ENCODE measurements at regions not wholly inside any gene's neighbourhood (a gene's known extent, or its start where the extent isn't known, plus 50 kb on each side); places are given as distances from the start of the nearest gene placed in this dataset.
"Not testable (repeated sequence)": the region's sequence is repeated elsewhere in the genome, so short reads cannot be mapped to it uniquely, and the experiment has no call there.

DNA sequence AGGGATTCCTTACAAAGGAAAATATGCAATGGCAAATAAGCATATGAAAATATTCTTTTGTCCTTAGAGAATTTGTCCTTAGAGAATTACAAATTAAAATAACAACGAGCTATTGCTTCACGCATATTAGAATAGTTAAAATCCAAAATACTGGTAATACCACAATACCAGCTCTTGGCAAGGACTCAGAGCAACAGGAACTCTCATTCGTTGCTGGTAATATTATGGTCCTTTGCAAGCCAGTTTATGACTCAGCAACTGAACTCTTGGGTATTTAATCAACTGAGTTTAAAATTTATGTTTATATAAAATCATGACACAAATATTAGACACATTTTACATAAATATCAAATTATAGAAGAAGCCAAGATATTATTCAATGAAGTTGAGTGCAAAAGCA, 1730.4 kb downstream of the SI start:
- DNase-seq, result no peak

DNA sequence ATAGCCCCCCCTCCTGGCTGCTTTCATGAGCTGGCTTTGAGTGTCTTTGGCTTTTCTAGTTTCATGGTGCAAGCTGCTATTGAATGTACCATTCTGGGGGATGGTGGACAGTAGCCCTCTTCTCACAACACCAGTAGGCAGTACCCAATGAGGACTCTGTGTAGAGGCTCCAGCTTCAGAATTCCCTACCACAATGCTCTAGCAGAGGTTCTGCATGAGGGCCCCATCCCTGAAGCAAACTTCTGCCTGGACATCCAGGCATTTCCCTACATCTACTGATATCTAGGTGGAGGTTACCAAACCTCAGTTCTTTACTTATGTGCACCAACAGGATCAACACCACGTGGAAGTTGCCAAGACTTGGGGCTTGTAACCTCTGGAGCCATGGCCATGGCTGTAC, 1742.9 kb downstream of the SI start:
- DNase-seq, result no peak

DNA sequence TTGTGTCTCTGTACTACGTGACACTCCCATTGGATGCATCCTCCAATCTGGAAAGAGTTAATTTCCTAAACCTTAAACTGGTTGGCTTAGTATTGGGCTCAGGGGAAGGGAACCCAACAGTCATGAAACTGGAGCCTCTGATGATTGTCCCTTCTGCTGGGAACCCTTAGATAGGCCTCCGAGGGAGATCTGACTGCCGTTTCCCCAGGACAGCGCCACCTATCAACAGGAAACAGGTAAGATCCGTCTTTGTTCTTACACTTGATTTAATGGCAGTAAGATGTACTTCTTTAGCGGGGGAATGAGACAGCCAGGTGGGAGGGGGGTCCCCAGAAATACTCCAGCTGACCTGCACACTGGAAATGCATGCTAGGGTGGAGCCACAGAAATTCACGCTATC, 1749.6 kb downstream of the SI start:
- DNase-seq, result no peak

DNA sequence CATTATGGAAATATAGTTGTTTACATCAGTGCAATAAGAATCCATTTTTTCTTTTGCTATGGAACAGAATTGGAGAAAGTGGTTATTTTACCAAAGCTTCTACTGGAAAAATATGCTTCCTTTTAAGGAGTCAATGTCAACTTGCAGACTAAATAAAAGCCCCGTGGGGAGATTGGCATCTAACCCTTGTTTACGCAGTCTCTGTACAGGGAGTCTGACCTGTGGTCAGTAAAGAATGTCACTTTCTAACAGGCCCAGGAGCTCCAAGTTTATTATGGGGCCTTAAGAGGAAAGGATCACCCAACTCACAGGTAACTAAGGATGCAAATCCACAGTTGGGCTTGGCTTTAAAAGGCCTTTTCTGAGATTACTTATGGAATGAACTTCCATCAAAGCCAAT, 1751.2 kb downstream of the SI start:
- DNase-seq, result no peak

DNA sequence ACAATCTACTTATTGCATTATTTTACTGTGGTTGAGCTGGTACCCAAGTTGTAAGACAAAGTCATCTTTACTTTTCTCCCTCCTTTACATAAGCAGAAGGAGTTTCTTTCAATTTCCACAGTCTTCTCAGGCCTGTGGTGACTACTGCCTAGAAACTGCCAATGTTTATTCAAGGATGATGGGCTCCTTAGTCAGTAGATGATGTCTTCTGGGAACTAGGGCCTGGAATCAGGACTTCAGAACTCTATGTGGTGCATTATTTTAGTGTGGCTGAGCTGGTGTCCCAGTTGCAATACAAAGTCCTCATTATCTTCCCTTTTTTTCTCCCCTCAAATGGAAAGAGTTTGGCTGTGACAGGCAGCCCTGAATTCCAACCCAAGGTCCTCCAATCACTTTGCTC, 1762.5 kb downstream of the SI start:
- no peak for DNase-seq

DNA sequence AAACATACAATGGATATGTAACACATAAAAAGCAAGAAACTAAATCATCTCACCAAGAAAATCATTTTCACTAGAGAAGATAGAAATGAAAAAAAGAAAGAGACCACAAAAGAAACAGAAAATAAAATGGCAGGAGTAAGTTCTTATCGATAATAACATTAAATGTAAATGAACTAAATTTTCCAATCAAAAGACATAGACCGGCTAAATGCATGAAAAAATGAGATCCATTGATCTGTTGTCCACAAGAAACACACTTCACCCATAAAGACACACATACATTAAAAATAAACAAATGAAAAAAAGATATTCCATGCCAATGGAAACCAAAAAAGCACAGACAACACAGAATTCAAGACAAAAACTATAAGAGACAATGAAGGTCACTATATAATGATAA, 1771.9 kb downstream of the SI start:
- DNase-seq, result no peak

DNA sequence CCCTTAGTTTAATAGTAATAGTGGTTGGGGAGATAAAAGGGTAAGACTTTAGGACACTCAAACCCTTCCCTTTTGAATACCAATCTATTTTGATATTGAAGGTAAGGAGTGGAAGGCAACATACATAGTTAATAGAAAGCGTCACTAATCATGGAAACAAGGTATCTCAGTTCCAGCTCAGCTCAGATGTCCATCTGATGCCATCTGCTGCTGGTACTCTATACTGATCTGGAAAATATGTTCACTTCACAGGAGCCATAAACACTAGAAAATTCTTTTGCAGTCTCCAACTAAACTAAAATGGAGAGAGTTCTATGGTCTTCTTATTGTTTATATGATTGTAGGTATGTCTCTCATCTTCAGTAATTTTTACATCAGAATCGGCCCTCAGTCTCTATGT, 1777.1 kb downstream of the OTOL1 start:
- DNase-seq, result no peak

DNA sequence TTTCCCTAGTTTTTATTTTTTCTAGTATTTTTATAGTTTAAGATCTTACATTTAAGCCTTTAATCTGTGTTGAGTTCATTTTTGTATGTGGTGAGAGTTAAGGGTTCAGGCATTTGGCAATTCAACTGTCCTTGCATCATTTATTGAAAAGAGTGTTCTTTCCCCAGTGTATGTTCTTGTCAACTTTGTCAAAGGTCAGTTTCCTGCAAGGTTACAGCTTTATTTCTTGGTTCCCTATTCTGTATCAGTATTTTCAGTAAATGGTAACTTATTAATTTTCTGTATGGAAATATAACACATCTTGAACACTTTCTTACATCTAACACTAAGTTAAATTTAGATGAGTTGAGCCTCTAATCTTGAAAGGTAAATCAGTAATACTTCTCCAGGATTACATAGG, 1770.1 kb downstream of the OTOL1 start:
- no peak for DNase-seq

DNA sequence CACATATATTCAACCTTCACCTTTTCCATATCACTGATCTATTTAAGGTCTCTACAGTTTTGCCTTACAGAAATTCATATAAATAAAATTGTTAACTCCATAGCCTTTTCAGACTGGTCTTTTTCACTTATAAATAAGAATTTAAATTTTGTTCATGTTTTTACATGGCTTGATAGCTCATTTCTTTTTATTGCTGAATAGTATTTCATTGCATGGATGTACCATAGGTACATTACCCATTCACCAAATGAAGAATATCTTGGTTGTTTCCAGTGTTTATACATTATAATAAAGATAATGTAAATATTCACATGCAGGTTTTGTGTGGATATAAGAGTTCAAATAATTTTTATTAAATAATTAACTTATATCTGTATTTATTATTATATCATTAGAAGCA, 1765.0 kb downstream of the OTOL1 start:
- no peak for DNase-seq

DNA sequence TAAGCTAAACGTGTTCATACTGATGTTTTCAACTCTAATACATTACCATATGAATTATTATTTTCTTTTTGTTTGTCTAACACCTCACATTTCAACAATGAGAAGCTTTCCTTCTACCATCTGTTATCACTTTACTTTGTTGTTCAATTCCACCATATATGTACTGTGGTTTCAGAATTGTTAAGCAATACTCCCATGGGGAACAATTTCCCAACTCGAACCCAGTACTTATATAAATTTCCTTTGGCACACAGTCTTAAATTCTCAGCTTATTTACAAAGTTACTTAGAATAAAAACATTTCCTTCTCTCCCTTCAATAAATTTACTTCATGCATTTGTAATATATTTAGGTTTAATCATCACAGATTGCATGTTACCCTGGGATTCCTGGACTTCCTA, 1764.4 kb downstream of the OTOL1 start:
- DNase-seq, result no peak

DNA sequence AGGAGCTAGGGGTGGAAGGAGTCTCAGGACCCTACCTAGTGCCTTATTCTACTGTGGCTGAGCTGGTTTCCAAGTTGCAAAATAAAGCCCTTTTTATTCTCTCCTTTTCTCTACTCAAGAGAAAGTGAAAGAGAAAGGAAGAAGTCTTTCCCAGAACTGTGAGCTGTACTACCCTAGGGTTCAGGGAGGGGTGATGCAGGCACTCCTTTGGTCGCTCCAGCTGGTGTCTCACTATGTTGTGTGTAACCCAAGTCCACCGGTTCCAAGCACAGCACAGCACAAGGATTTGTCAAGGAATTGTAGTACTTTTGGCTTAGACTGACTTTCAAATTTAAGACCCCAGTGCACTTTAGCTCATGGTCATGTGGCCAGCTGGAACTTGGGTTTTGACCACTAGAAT, 1721.7 kb downstream of the OTOL1 start:
- DNase-seq, result no peak

DNA sequence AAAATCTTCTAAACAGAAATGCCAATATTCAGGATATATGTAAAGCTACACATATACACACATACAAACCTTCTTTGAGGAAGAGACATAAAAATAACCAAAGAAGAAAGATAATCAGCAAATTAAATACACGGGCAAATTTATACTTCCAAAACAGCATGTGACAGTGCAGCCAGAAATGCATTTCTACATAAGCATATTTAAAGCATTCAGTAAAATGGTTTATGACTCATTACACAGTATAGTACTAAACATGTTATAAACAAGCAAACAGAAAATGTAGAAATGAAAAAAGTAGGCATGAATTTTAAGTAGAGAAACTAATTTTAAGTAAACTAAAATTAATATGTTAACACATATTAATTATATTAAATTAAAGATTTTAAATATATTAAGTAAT, 1717.2 kb downstream of the OTOL1 start:
- no peak for DNase-seq

DNA sequence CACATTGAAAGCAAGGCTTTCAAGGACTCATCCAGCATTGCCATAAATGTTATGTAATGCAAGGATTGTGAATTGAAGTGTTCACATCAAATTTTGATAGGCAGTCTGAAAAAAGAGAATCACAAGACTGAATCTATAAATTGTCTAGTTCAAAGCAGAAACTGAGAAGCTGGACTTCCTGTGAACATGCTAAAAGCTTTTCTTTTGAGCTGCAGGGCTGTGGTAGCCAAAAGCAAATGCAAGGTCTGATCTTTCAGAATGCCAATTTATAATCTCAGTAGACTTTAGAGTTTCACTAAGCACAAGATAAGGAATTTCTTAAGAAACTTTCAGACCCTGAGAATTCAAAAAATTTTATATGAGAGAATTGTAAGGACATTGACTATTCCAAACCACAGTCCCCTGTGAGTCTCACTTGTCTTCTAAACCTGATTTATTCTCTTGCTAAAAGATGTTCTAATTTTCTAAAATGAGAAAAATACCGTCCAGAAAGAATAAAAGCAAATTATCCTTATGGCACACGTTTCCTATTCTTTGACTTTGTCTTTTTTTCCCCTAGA, 1700.3 kb downstream of the OTOL1 start:
- DNase-seq, result no peak

DNA sequence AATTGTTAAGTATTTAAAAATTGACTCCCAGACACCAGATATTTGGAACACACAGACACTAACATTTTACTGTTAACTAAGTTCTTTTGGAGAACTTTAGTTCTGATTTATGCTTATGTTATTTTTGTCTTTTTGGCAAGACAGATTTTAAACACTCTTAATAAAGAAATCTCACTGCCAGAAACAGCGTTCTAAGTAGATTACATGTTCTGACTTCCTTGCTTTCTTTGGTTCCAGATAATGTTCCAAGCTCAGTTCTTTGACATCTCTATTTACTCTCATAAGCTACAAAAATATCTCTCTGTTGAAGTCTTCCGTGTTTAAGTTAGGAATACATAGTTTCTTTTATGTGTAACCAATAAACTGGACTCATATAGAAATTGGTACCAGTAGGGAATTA, 1699.6 kb downstream of the OTOL1 start:
- DNase-seq, result no peak

DNA sequence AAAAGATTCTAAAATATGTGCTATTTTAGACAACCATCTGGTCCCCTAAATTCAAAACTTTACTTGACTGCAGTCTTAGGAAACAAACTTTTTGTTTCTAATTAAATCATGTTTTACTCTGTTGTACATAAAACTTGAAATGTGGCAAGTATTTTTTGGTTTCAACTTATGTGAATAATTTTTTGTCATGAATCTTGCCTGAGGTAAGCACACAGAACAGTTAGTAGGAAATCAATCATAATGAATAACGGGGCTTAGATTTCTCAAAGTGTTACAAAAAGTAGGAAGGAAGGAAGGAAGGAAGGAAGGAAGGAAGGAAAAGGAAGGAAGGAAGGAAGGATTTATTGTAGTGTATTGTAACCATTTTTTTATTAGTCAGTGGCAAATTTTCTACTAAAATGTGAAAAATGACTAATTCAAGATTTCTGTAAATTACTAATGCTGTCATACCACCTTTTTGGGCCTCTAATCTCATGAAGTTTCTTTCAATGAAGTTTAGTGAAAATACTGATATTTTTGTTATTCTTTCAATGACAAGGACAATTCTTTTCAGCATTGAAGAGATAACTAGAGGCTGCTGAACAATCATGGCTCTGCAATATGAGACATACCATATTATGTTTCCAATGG, 1689.2 kb downstream of the OTOL1 start:
- no peak for DNase-seq

DNA sequence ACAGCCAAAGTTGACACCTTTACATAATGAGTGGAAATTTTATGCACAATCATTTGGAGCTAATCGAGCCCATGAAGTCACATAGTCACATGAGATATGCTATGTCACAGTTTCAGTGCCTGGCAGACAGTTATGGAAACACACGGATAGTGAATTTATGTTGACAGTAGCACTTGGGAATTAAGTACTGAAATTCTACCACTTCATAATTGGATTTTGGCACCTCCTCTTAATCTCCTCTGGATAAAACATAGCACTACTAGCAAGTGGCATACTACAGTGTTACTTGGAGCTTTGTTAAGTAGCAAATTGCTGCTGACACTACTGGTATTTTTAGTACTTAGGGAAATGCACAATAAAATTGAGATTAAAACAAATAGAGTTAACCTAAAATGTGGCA, 1679.4 kb downstream of the OTOL1 start:
- DNase-seq, result no peak

DNA sequence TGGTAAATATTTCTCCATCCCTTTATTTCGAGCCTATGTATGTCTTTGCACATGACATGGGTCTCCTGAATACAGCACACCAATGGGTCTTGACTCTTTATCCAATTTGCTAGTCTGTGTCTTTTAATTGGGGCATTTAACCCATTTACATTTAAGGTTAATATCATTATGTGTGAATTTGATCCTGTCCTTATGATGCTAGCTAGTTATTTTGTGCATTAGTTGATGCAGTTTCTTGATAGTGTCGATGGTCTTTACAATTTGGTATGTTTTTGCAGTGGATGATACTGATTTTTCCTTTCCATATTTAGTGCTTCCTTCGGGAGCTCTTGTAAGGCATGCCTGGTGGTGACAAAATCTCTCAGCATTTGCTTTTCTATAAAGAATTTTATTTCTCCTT, 1675.9 kb downstream of the OTOL1 start:
- DNase-seq, result not testable (repeated sequence)

DNA sequence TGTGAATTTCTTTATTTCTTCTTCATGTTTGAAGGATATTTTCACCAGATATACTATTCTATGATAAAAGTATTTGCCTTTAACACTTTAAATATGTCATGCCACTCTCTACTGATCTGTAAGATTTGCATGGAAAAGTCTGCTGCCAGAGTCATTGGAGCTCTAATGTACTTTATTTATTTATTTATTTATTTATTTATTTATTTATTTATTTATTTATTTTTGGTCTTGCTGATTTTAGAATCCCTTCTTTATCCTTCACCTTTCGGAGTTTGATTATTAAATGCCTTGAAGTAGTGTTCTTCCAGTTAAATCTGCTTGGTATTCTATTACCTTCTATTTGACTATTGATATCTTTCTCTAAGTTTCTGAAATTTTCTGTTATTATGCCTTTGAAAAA, 1669.6 kb downstream of the OTOL1 start:
- no peak for DNase-seq

DNA sequence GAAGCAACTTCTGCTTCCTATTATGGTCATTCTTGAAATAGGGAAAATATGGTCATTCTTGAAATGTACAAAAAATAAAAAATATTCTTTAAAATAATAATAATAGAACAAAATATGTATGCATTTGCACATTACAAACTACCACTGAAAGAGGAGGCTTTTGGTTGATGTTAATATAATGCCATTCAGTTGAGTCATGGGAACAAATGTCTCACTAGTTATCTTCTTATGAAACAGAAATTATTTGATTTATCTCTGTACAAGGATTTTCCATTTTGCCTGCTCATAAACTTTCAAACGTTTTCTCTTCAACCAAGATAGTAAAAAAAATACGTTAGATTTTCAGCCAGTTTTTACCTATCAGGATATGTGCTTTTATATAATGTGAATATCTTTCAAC, 1662.7 kb downstream of the OTOL1 start:
- DNase-seq, result no peak

DNA sequence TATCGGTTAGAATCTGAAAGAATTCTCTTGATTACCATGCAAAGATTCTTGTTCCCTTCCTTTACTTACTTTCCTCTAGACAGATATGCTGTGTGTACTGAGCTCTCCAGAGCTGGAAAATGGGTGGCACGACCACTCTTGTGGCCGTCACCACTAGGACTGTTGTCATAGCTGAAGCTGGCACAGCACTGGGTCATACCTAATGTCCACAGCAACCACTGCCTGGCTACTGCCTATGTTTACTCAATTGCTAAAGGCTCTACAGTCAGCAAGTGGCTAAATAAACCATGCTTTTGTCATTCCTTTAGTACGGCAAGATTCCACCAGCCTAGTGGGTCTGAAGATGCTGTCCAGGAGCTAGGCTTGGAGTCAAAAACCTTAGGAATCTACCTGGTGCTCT, 1643.0 kb downstream of the OTOL1 start:
- no peak for DNase-seq

DNA sequence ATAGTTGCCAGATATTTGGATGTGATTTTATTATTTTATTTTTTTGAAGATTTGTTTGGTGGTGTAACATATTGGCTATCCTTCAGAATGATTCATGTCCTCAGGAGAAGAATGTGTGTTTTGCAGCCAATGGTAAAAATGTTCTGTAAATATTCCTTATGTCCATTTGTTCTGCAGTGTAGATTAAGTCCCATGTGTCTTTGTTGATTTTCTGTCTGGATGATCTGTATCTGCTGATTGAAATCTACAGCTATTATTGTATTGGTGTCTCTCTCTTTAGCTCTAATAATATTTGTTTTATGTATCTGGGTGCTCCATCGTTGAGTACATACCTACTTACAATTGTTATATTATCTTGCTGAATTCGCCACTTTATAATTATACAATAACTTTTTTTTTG, 1641.7 kb downstream of the OTOL1 start:
- no peak for DNase-seq

DNA sequence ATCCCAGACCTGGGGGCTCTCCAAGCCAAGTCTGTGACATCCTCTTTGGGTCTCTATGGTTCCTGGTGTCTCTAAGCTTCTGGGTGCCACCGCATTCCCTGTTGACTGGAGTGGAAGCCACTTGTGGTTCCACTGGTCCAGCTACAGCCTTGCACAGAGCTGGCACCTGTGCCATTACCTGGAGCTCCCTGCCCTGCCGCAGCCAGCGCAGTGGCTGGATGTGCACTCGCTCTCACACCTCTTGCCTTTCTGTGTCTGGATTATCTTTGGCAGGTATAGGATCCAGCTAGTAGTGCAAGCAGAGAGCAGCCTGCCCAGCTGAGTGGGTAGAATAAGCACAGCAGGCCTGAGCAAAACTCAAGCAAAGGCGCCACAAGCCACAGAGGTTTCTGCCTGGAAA, 1635.5 kb downstream of the OTOL1 start:
- no peak for DNase-seq

DNA sequence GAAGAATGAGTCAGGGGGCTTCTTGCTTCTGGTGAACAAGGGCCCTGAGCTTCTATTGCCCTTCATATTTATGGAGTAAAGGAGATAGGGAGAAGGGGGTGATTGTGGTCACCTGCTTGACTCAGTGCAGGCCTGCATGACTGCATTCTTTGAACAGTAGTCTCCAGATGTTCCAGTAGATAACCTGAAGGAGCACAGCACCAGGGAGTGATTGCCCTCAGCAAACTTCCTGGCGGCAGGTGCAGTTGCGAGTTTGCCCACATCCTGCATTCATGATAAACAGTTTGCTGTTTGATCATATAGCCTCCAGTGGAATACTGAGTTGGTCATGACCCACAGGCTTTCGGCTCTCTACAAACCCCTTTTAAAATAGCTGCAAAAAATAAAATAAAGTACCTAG, 1632.7 kb downstream of the OTOL1 start:
- DNase-seq, result no peak

DNA sequence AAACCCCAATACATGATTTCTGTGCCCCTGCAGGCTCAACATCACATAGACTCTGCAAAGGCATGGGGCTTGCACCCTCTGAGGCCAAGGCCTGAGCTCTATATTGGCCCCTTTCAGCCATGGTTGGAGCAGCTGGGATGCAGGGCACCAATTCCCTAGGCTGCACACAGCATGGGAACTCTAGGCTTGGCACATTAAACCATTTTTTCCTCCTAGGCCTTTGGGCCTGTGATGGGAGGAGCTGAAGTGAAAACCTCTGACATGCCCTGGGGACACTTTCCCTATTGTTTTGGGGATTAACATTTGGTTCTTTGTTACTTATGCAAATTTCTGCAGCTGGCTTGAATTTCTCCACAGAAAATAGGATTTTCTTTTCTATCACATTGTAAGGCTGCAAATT, 1629.5 kb downstream of the OTOL1 start:
- DNase-seq, result no peak

All from hematopoietic multipotent progenitor cell treated with erythropoietin and hydrocortisone succinate and interleukin-3 and kit ligand, for 6 days (in vitro differentiated cells).